ENCODE measurements at regions not wholly inside any gene's neighbourhood (a gene's known extent, or its start where the extent isn't known, plus 50 kb on each side); places are given as distances from the start of the nearest gene placed in this dataset.

- H4K20me1 ChIP-seq (ENCODE audit: control insufficient read depth, insufficient read depth, low read length, poor library complexity, severe bottlenecking): no peaks in the 10 kb centered on the region
- no peak for DNase-seq
- H2AFZ ChIP-seq (ENCODE audit: insufficient read depth, low read depth, low read length, poor library complexity, severe bottlenecking): no peak overlapping the region
- no peaks in the 10 kb centered on the region for H3K79me2 ChIP-seq (ENCODE audit: control insufficient read depth, insufficient read depth, low read length)
- intact Hi-C loops (cut with micrococcal nuclease): no loop called here
- WGBS (ENCODE audit: insufficient coverage): 43% methylated on average over 2 of the region's 4 CpGs
- no peak overlapping the region for H3K9ac ChIP-seq (ENCODE audit: low read length)
- Mint-ChIP-seq H3K4me1 (no peaks in the 10 kb centered on the region), H3K27me3 (peaks cover 3% of the 10 kb centered on the region), H3K27ac (no peak overlapping the region), H3K4me3 (no peak overlapping the region), H3K9me3 (ENCODE audit: insufficient read depth) (no peaks in the 10 kb centered on the region)
- H3K36me3 ChIP-seq (replicated peaks in 1 of 2; ENCODE audit: control extremely low read depth in 1 of 2, control insufficient read depth in 1 of 2, extremely low read depth in 1 of 2, insufficient read depth in 2 of 2, low read length in 1 of 2): no peaks in the 10 kb centered on the region
- no peak overlapping the region for H3K27ac ChIP-seq (ENCODE audit: low read length in 2 of 2)
- no peak overlapping the region for H3K4me2 ChIP-seq (replicated peaks; ENCODE audit: low read depth, low read length, poor library complexity, severe bottlenecking)
- no peak overlapping the region for H3K4me3 ChIP-seq (ENCODE audit: control extremely low read depth in 1 of 5, extremely low read depth in 1 of 5, insufficient read depth in 1 of 5, low read depth in 2 of 5, low read length in 4 of 5)
- CTCF ChIA-PET: no interaction called here
- ATAC-seq (ENCODE audit: low read depth): no peak
- H3K9me3 ChIP-seq (ENCODE audit: control extremely low read depth in 1 of 3, control insufficient read depth in 2 of 3, insufficient read depth in 1 of 3, low read length in 2 of 3): peaks cover 0 to 3% (median 0%) of the 10 kb centered on the region in 3 donors
- H3K27me3 ChIP-seq (replicated peaks in 1 of 4; ENCODE audit: control extremely low read depth in 1 of 4, control insufficient read depth in 3 of 4, insufficient read depth in 4 of 4, low read length in 3 of 4): no peaks in the 10 kb centered on the region
- POLR2A ChIA-PET: no interaction called here
- TF ChIP-seq EZH2 (IDR thresholded peaks at IDR 0.05; ENCODE audit: borderline replicate concordance, insufficient read depth, low read depth, low read length, poor library complexity, severe bottlenecking): no peak
- TF ChIP-seq, protein P1, sequence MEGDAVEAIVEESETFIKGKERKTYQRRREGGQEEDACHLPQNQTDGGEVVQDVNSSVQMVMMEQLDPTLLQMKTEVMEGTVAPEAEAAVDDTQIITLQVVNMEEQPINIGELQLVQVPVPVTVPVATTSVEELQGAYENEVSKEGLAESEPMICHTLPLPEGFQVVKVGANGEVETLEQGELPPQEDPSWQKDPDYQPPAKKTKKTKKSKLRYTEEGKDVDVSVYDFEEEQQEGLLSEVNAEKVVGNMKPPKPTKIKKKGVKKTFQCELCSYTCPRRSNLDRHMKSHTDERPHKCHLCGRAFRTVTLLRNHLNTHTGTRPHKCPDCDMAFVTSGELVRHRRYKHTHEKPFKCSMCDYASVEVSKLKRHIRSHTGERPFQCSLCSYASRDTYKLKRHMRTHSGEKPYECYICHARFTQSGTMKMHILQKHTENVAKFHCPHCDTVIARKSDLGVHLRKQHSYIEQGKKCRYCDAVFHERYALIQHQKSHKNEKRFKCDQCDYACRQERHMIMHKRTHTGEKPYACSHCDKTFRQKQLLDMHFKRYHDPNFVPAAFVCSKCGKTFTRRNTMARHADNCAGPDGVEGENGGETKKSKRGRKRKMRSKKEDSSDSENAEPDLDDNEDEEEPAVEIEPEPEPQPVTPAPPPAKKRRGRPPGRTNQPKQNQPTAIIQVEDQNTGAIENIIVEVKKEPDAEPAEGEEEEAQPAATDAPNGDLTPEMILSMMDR (IDR thresholded peaks at IDR 0.05): no peak
- H3K4me1 ChIP-seq (ENCODE audit: control insufficient read depth in 2 of 2, insufficient read depth in 2 of 2, low read length in 2 of 2): no peaks in the 10 kb centered on the region
Measured at GRCh38 chr7:156380261-156380660, 260.3 kb upstream of the RNF32 start.

GRCh38 chr7:156379324-156380070, 261.1 kb upstream of the RNF32 start:
- H3K79me2 ChIP-seq (ENCODE audit: control insufficient read depth, insufficient read depth, low read length): no peaks in the 10 kb centered on the region
- peaks cover 0 to 3% (median 0%) of the 10 kb centered on the region in 3 donors for H3K9me3 ChIP-seq (ENCODE audit: control extremely low read depth in 1 of 3, control insufficient read depth in 2 of 3, insufficient read depth in 1 of 3, low read length in 2 of 3)
- no peaks in the 10 kb centered on the region for H3K9me3 Mint-ChIP-seq (ENCODE audit: insufficient read depth)
- no peak overlapping the region for H3K4me3 Mint-ChIP-seq
- POLR2A ChIA-PET: no interaction called here
- CTCF ChIA-PET: no interaction called here
- H3K27me3 Mint-ChIP-seq: peaks cover 3% of the 10 kb centered on the region
- H3K27me3 ChIP-seq (replicated peaks in 1 of 4; ENCODE audit: control extremely low read depth in 1 of 4, control insufficient read depth in 3 of 4, insufficient read depth in 4 of 4, low read length in 3 of 4): no peaks in the 10 kb centered on the region
- H3K27ac Mint-ChIP-seq: no peak overlapping the region
- H3K36me3 ChIP-seq (replicated peaks in 1 of 2; ENCODE audit: control extremely low read depth in 1 of 2, control insufficient read depth in 1 of 2, extremely low read depth in 1 of 2, insufficient read depth in 2 of 2, low read length in 1 of 2): no peaks in the 10 kb centered on the region
- H3K9ac ChIP-seq (ENCODE audit: low read length): no peak overlapping the region
- TF ChIP-seq EZH2 (IDR thresholded peaks at IDR 0.05; ENCODE audit: borderline replicate concordance, insufficient read depth, low read depth, low read length, poor library complexity, severe bottlenecking): no peak
- TF ChIP-seq, protein P1 (IDR thresholded peaks at IDR 0.05): no peak
- ATAC-seq (ENCODE audit: low read depth) (no peak), DNase-seq (no peak)
- 85% methylated on average over 10 of the region's 14 CpGs for WGBS (ENCODE audit: insufficient coverage)
- no peaks in the 10 kb centered on the region for H3K4me1 Mint-ChIP-seq
- H2AFZ ChIP-seq (ENCODE audit: insufficient read depth, low read depth, low read length, poor library complexity, severe bottlenecking): no peak overlapping the region
- H4K20me1 ChIP-seq (ENCODE audit: control insufficient read depth, insufficient read depth, low read length, poor library complexity, severe bottlenecking): no peaks in the 10 kb centered on the region
- no peaks in the 10 kb centered on the region for H3K4me1 ChIP-seq (ENCODE audit: control insufficient read depth in 2 of 2, insufficient read depth in 2 of 2, low read length in 2 of 2)
- no peak overlapping the region for H3K4me3 ChIP-seq (ENCODE audit: control extremely low read depth in 1 of 5, extremely low read depth in 1 of 5, insufficient read depth in 1 of 5, low read depth in 2 of 5, low read length in 4 of 5)
- H3K27ac ChIP-seq (ENCODE audit: low read length in 2 of 2): no peak overlapping the region
- H3K4me2 ChIP-seq (replicated peaks; ENCODE audit: low read depth, low read length, poor library complexity, severe bottlenecking): no peak overlapping the region
- intact Hi-C loops (cut with micrococcal nuclease): no loop called here

All from B cell (primary cell).